ENCODE measurements at regions not wholly inside any gene's neighbourhood (a gene's known extent, or its start where the extent isn't known, plus 50 kb on each side); places are given as distances from the start of the nearest gene placed in this dataset.

- H3K36me3 ChIP-seq (ENCODE audit: insufficient read depth), result no peaks in the 10 kb centered on the region
- H3K4me3 ChIP-seq (IDR thresholded peaks at IDR 0.05; ENCODE audit: insufficient read depth, low read depth, low read length), result no peak overlapping the region
- no peak overlapping the region for H2AFZ ChIP-seq (ENCODE audit: low read depth)
- H3K27me3 ChIP-seq (ENCODE audit: insufficient read depth, low read depth), result no peaks in the 10 kb centered on the region
- TF ChIP-seq CTCF (conservative IDR thresholded peaks at IDR 0.05; ENCODE audit: low read depth, low read length), result no peak
- no peak overlapping the region for H3K4me2 ChIP-seq
- H3K79me2 ChIP-seq (ENCODE audit: insufficient read depth, low read depth), result no peaks in the 10 kb centered on the region
- H3K27ac ChIP-seq, result no peak overlapping the region
- H4K20me1 ChIP-seq (ENCODE audit: insufficient read depth), result no peaks in the 10 kb centered on the region
- H3K4me1 ChIP-seq (ENCODE audit: low read depth, poor library complexity, severe bottlenecking), result no peaks in the 10 kb centered on the region
- no peak overlapping the region for H3K9ac ChIP-seq
Measured at GRCh38 chr5:171646102-171647042, 139.2 kb upstream of the SMIM23 start.

GRCh38 chr5:171647043-171647903 is 138.3 kb upstream of the SMIM23 start:
- H3K4me1 ChIP-seq (ENCODE audit: low read depth, poor library complexity, severe bottlenecking), result no peaks in the 10 kb centered on the region
- H2AFZ ChIP-seq (ENCODE audit: low read depth), result no peak overlapping the region
- TF ChIP-seq CTCF (conservative IDR thresholded peaks at IDR 0.05; ENCODE audit: low read depth, low read length), result no peak
- no peaks in the 10 kb centered on the region for H3K27me3 ChIP-seq (ENCODE audit: insufficient read depth, low read depth)
- no peaks in the 10 kb centered on the region for H4K20me1 ChIP-seq (ENCODE audit: insufficient read depth)
- H3K36me3 ChIP-seq (ENCODE audit: insufficient read depth), result no peaks in the 10 kb centered on the region
- H3K9ac ChIP-seq, result no peak overlapping the region
- H3K4me3 ChIP-seq (IDR thresholded peaks at IDR 0.05; ENCODE audit: insufficient read depth, low read depth, low read length), result no peak overlapping the region
- no peaks in the 10 kb centered on the region for H3K79me2 ChIP-seq (ENCODE audit: insufficient read depth, low read depth)
- no peak overlapping the region for H3K27ac ChIP-seq
- H3K4me2 ChIP-seq, result no peak overlapping the region

- H3K4me3 ChIP-seq (IDR thresholded peaks at IDR 0.05; ENCODE audit: insufficient read depth, low read depth, low read length), result no peak overlapping the region
- no peak for TF ChIP-seq CTCF (conservative IDR thresholded peaks at IDR 0.05; ENCODE audit: low read depth, low read length)
- no peaks in the 10 kb centered on the region for H3K4me1 ChIP-seq (ENCODE audit: low read depth, poor library complexity, severe bottlenecking)
- no peaks in the 10 kb centered on the region for H4K20me1 ChIP-seq (ENCODE audit: insufficient read depth)
- no peaks in the 10 kb centered on the region for H3K27me3 ChIP-seq (ENCODE audit: insufficient read depth, low read depth)
- H3K36me3 ChIP-seq (ENCODE audit: insufficient read depth), result no peaks in the 10 kb centered on the region
- no peak overlapping the region for H3K4me2 ChIP-seq
- no peaks in the 10 kb centered on the region for H3K79me2 ChIP-seq (ENCODE audit: insufficient read depth, low read depth)
- no peak overlapping the region for H2AFZ ChIP-seq (ENCODE audit: low read depth)
- H3K27ac ChIP-seq, result no peak overlapping the region
- no peak overlapping the region for H3K9ac ChIP-seq
Measured at GRCh38 chr5:171647904-171648260, 137.7 kb upstream of the SMIM23 start.

GRCh38 chr5:171648279-171649074 is 137.1 kb upstream of the SMIM23 start:
- Histone ChIP-seq H4K20me1 (ENCODE audit: insufficient read depth) (no peaks in the 10 kb centered on the region), H3K4me2 (no peak overlapping the region), H3K79me2 (ENCODE audit: insufficient read depth, low read depth) (no peaks in the 10 kb centered on the region), H3K36me3 (ENCODE audit: insufficient read depth) (no peaks in the 10 kb centered on the region), H3K27ac (no peak overlapping the region), H3K4me3 (IDR thresholded peaks at IDR 0.05; ENCODE audit: insufficient read depth, low read depth, low read length) (no peak overlapping the region), H2AFZ (ENCODE audit: low read depth) (no peak overlapping the region), H3K4me1 (ENCODE audit: low read depth, poor library complexity, severe bottlenecking) (no peaks in the 10 kb centered on the region), H3K27me3 (ENCODE audit: insufficient read depth, low read depth) (no peaks in the 10 kb centered on the region), H3K9ac (no peak overlapping the region)
- TF ChIP-seq CTCF (conservative IDR thresholded peaks at IDR 0.05; ENCODE audit: low read depth, low read length), result no peak

Data from KMS-11 (cell line).